NCI-H1092 treated with DMSO at 0.1 percent for 48 hours (cell line): ENCODE measurements at regions not wholly inside any gene's neighbourhood (a gene's known extent, or its start where the extent isn't known, plus 50 kb on each side); places are given as distances from the start of the nearest gene placed in this dataset.
"Not testable (repeated sequence)": the region's sequence is repeated elsewhere in the genome, so short reads cannot be mapped to it uniquely, and the experiment has no call there.

ENCODE experiments used
- DNase-seq: peaks from one replicate; lab custom pipeline; 2025; lab: John Stamatoyannopoulos, UW

- DNase-seq = no peak
Measured at GRCh38 chr11:15849257-15849656, 507.1 kb downstream of the SOX6 start.

GRCh38 chr11:15850335-15850734 is 506.0 kb downstream of the SOX6 start:
- not testable (repeated sequence) for DNase-seq

- no peak for DNase-seq
Measured at GRCh38 chr11:15851051-15851498, 505.3 kb downstream of the SOX6 start.

GRCh38 chr11:15852179-15852578 is 504.2 kb downstream of the SOX6 start:
- peak; percentile 28 for DNase-seq

GRCh38 chr11:15854245-15854644 is 502.1 kb downstream of the SOX6 start:
- DNase-seq = no peak

GRCh38 chr11:15858881-15859280 is 497.5 kb downstream of the SOX6 start:
- DNase-seq = no peak

- no peak for DNase-seq
Measured at GRCh38 chr11:15859411-15859810, 496.9 kb downstream of the SOX6 start.

GRCh38 chr11:15861256-15861655 is 495.1 kb downstream of the SOX6 start:
- DNase-seq = no peak

- no peak for DNase-seq
Measured at GRCh38 chr11:15863411-15863810, 492.9 kb downstream of the SOX6 start.

GRCh38 chr11:15864026-15864805 is 492.1 kb downstream of the SOX6 start:
- no peak for DNase-seq

GRCh38 chr11:15865212-15865987 is 490.9 kb downstream of the SOX6 start:
- no peak for DNase-seq

GRCh38 chr11:15867871-15868270 is 488.5 kb downstream of the SOX6 start:
- DNase-seq = no peak

GRCh38 chr11:15870911-15871310 is 485.4 kb downstream of the SOX6 start:
- DNase-seq = no peak

- no peak for DNase-seq
Measured at GRCh38 chr11:15871904-15872626, 484.3 kb downstream of the SOX6 start.

GRCh38 chr11:15873501-15873900 is 482.8 kb downstream of the SOX6 start:
- no peak for DNase-seq

- DNase-seq = no peak
Measured at GRCh38 chr11:15874704-15875103, 481.6 kb downstream of the SOX6 start.

GRCh38 chr11:15875393-15875792 is 481.0 kb downstream of the SOX6 start:
- no peak for DNase-seq

GRCh38 chr11:15875943-15876342 is 480.4 kb downstream of the SOX6 start:
- DNase-seq = no peak

GRCh38 chr11:15878756-15879155 is 477.6 kb downstream of the SOX6 start:
- DNase-seq = no peak

GRCh38 chr11:15880291-15880690 is 476.1 kb downstream of the SOX6 start:
- DNase-seq = no peak

GRCh38 chr11:15882876-15883454 is 473.4 kb downstream of the SOX6 start:
- no peak for DNase-seq

GRCh38 chr11:15883455-15883920 is 472.9 kb downstream of the SOX6 start:
- no peak for DNase-seq
